ENCODE measurements at regions not wholly inside any gene's neighbourhood (a gene's known extent, or its start where the extent isn't known, plus 50 kb on each side); places are given as distances from the start of the nearest gene placed in this dataset.

DNA sequence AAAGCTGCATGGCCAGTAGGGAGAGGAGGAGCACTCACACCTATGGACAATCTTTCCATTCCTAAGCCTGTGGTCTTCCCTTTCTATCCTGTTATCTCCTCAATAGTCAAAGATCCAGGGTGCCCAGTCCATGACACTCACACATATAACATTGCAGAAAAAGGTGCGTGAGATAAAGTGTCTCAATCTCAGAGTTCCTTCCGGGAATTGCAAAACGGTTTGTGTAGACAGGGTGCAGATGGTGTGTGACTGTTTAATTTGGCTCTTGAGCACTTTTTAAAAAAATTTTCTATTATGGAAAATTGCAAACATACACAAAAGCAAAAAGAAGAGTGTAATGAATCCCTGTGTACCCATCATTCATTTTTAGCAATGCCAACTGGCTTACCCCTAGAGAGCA is 1493.6 kb downstream of the AACS start:
- no peak for DNase-seq

GRCh38 chr12:126567016-126567415 is 1501.8 kb downstream of the AACS start:
- DNase-seq = no peak

GRCh38 chr12:126569706-126570105 is 1504.5 kb downstream of the AACS start:
- no peak for DNase-seq

DNA sequence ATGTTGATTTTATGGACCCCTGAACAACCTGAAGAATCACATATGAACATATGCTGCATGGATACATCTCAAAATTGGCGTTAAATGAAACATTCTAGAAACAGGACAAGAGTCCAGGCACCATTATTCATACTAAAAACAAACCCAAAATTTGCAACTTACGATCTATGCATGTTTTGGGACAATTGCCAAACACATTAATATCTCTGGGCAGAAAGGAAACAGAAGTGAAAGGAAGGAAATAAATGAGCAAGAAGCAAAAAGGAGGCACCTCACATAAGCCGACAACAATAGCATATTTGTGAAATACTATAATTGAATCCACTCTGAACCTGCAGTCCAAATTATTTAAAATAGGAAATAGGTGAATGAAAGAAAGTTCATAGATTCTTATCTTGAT is 1505.3 kb downstream of the AACS start:
- no peak for DNase-seq

- DNase-seq = no peak
Measured at GRCh38 chr12:126572170-126572569, 1506.9 kb downstream of the AACS start.

DNA sequence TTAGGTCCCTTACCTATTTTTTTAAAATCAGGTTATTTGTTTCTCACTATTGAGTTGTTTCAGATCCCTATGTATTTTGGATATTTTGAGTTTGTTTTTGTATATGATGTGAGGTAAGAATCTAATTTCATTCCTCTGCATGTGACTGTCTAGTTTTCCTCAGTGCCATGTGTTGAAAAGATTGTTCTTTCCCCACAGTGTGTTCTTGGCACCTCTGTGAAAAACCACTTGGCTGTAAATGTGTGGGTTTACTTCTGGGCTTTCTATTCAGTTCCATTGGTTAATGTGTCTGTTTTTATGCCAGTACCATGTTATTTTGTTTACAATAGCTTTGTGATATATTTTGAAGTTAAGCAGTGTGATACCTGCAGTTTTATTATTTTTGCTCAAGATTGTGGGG is 1516.4 kb downstream of the AACS start:
- DNase-seq = no peak

DNA sequence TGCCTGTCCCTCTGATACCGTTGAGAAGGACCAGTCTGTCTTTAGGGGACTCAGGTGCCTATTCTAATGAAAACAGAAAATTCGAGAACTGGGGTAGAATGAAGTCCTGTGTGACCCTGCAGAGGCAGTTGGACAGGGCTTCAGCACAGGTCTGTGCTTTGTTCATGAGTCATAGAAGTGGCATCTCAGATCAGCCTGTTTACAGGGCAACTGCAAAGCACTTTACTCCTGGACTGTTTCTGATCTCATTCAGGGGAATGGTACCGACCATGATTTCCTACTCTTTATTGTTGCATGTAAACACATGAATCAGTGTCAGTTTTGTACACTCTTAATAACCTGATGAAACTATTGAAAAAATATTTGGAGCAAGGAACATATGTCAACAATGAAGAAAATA is 1517.0 kb downstream of the AACS start:
- DNase-seq = no peak

DNA sequence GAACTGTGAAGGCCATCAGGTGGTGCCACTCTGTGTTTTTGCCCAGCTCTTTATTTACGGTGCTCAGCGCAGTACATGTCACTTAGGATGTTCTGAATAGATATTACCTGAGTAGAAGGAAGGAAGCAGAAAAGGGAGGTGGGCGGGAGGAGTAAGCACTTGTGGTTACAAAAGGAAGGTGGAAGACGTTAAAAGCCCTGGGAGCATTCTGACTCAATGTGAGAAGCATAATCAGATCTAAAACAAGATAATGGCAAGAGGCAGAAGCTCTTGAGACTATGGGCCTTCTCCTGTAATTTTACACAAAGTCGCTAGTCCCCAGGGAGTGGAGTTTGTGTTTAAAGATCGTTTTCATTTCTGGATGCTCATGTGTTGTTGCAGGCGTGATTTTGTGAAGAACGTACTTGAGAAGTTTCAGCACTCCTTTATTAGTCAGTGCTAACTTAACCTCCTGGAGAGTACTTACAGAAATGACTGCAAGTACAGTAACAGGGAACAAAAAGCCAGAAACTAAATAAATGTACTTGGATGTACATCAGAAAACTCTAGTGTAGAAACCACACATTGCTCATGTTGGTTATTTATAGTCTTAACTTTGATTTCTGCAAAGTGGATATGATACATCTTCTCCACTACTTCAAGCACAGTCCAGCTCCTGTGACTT is 1523.5 kb downstream of the AACS start:
- no peak for DNase-seq

- DNase-seq = no peak
Measured at GRCh38 chr12:126591533-126591932, 1526.3 kb downstream of the AACS start.

DNA sequence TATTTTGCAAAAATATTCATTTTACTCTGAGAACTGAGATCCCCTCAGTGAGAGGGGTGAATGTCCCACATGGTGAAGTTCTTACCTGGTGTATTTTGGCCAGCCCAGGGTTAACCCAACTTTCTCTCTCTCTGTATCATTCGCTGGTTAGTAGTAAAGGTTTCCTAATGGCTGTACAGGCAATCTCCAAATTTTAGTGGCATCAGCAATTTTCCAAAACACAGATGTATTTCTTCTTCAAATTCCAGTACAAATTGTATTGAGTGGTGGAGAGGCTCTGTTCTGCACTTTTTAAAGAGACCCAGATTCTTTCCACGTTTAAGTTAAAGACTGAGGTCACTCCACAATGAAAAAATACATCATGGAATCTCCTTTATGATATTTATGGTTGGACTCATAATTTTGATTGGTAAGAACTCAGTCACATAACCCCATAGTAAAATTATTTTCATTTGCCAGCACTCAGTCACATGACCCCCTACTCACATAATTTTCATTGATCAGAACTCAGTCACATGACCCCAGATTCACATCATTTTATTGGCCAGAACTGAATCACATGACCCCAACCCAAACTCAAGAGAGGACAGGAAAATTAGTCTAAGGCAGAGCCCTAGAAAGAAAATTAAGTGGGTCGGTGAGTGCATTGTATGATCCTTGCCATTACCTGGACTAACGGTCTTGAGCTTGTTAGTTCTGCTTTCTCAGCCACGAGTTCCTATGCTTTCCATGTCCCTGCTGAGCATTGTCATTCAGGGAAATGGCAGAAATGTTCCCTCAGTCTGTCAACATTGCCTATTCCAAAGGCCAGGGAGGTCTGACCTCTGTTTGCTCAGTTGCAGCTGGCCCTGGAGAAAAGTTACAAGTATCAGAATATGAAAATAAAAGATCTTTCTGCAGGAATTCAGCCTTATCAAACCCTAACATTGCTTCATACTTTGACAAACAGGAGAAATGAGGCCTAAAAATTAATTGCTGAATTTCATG is 1536.2 kb downstream of the AACS start:
- no peak for DNase-seq

DNA sequence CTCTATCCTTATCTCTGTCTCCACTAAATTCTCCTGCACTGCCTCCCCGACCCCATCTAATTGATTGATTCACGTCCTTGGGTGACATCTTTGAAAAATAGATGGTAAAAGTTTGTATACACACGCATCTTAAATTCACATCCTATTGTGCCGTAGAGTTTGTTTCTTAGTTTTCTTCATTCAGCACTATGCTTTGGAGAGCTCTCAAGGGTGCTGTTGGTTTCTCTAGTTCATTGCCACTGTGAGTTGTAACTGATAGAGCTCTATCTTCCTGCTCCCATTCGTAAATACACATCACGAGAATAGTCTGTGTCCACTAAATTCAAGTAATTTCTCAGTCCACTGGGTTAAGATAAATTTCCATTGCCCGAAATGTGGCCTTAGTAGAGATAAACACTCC is 1537.4 kb downstream of the AACS start:
- DNase-seq = no peak

GRCh38 chr12:126607157-126607556 is 1541.9 kb downstream of the AACS start:
- DNase-seq = no peak

GRCh38 chr12:126607867-126608266 is 1542.6 kb downstream of the AACS start:
- no peak for DNase-seq

DNA sequence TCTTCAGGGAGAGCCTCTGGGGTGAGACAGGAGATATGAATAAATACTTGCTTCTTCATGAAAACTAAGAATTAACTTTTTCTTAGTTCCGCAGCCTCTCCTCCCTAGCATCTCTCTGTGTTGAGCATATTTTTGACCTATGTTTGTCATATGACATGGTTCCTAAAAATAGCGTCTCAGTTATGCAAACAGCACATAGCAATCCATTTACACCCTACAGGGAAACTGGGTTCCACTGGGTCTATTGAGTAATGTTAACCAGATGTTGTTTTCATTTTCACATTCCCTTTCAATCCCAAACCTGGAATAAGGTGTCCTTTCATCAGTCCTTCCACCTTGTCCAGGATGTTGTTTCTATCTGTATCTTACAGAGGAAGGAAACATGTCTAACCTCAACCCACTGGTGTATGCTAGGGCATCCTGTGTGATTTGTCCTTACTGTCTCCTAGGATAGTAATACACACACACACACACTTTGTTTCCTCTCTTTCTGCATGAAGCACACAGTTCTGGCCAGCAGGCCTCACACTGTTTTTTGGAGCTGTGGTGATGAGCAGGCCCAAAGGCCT is 1543.5 kb downstream of the AACS start:
- DNase-seq = no peak

DNA sequence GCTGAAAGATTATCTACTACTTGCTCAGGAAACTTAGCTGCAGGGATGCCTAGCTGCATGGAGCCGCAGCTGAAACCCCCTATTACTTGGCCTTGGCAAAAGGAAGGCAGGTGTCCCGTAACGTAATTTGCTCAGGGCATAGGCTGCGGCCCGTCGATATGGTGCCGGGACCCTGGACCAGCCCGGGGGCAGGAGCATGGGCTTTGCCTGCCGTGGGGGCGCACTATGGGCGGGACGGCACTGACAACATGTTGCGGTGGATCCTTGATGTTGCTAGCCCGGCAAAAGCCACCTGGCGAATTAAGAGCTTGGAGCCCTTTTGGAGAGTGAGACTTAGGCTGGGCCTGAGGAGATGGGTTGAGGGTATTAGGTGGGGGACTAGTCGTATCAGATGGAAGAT is 1551.2 kb downstream of the AACS start:
- DNase-seq = no peak

DNA sequence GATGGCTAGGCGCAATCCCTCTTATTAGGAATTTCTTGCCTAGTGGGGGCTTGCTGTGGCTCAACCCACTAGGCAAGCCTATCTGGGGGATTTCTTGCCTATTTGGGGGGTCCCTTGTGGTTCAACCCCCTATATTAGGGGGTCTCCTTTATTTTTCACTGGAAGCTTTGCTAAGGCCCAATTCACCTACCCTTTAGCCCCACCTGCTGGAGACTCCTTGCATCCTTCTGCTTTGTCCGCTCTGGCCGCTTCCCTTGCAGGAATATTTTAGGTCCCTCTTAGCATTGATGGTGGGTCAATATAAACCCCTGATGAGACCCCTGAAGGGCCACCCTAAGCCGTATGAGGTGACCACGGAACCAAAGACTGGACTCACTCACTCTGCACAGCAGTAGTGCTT is 1552.1 kb downstream of the AACS start:
- DNase-seq = no peak

DNA sequence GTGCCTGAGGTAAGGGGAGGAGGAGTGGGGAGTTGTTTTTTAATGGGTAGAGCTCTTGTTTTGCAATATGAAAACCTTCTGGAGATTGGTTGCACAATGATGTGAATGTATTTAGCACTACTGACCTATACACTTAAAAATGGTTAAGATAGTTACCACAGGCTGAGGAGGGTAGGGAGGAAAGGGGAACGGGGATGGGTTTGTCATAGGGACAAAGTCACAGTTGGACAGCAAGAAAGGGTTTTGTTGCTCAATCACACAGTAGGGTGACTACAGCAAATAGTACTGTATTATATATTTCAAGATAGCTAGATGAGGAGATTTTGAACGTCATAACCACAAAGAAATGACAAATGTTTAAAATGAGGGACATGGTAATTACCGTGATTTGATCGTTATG is 1562.4 kb downstream of the AACS start:
- DNase-seq = no peak

- DNase-seq = no peak
Measured at GRCh38 chr12:126636821-126637220, 1571.6 kb downstream of the AACS start.

GRCh38 chr12:126644236-126645020 is 1579.2 kb downstream of the AACS start:
- no peak for DNase-seq

GRCh38 chr12:126648074-126648473 is 1582.8 kb downstream of the AACS start:
- no peak for DNase-seq

DNA sequence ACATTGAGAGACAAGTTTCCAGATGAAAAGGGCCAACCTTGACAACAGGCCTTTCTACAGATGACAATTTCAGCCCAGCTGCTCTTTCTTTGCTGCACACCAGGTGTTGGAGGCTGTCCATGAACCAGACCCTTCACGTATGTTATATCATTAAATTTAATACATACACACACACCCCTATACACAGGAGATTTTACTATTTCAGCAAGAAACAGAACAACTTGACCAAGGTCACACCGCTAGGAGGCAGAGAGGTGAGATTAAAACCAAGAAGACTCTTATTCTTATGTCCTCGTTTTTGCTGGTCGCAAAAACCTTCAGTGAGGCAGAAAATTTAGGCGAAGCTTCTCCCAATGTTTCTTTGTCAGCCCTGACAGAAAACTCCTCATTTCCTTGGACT is 1585.9 kb downstream of the AACS start:
- DNase-seq = no peak

DNA sequence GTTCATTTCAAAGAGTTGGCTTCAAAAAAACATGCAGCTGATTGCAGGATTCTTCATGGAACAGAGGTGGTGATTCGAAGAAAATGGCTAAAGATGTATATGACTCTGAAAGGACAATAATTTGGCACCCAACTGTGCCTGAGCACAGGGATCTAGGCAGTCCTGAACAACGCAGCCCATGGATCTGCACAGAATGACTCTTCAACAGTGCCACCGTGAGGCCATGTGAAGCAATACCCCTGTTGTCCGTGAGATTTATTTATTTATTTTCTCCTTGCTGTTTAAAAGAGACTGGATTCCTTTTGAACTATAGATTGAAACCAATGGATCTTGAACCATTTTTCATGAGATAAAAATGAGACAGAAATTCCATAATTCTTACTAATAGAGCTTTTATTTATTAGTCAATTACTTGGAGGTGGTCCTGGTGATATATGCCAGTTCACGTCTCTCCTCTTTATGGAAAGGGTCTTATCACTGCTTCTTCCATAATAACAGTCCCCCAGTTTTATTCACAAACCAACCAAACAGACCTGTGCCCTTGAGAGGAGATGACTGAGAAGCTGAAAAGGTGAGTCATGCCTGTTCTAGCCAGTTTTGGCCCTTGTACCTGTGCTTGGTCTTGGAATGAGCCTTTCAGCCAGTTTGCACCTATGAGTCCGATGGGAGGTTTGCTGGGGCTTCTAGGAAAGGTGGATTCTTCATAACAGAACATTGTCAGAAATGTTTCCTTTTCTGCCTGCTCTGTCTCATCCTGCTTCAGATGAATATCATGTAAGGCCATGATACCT is 1598.3 kb downstream of the AACS start:
- no peak for DNase-seq

Data from activated naive CD4-positive, alpha-beta T cell treated with Interleukin-2 at 50 U/mL for 16 hours (primary cell).